Activated naive CD8-positive, alpha-beta T cell treated with anti-CD3 and anti-CD28 coated beads, Interleukin-2, amount 50 U/mL, for 24 hours (primary cell): ENCODE measurements at regions not wholly inside any gene's neighbourhood (a gene's known extent, or its start where the extent isn't known, plus 50 kb on each side); places are given as distances from the start of the nearest gene placed in this dataset.
"Not testable (repeated sequence)": the region's sequence is repeated elsewhere in the genome, so short reads cannot be mapped to it uniquely, and the experiment has no call there.

Experiments used
- ATAC-seq: fragments of 150-1000 bp; cut with Tn5 transposase; one replicate; pipeline ENCODE4 v1.10.0; 2021
- DNase-seq: peaks from one replicate; pipeline ENCODE4 v3.0.0; 2021
- H3K27ac Mint-ChIP-seq: one replicate; pipeline ENCODE4 v1.8.0; 2021; ENCODE audit warnings: mild to moderate bottlenecking, mixed read lengths
- H3K27me3 Mint-ChIP-seq: one replicate; pipeline ENCODE4 v1.8.0; 2021; ENCODE audit warnings: mixed read lengths
- H3K36me3 Mint-ChIP-seq: one replicate; pipeline ENCODE4 v1.8.0; 2021; ENCODE audit warnings: low read depth, mixed read lengths
- H3K4me1 Mint-ChIP-seq: one replicate; pipeline ENCODE4 v1.8.0; 2021; ENCODE audit warnings: mixed read lengths
- H3K4me3 Mint-ChIP-seq: one replicate; pipeline ENCODE4 v1.8.0; 2021; ENCODE audit warnings: mild to moderate bottlenecking, moderate library complexity, mixed read lengths
- H3K9me3 Mint-ChIP-seq: one replicate; pipeline ENCODE4 v1.8.0; 2021; ENCODE audit warnings: mixed read lengths

GRCh38 chr6:119446609-119447008 is 97.0 kb upstream of the MAN1A1 start:
- H3K27ac Mint-ChIP-seq: no peak overlapping the region
- no peaks in the 10 kb centered on the region for H3K36me3 Mint-ChIP-seq
- H3K27me3 Mint-ChIP-seq: peaks cover 3% of the 10 kb centered on the region
- DNase-seq (no peak), ATAC-seq (no peak)
- no peaks in the 10 kb centered on the region for H3K9me3 Mint-ChIP-seq
- H3K4me1 Mint-ChIP-seq: peaks cover 32% of the 10 kb centered on the region
- H3K4me3 Mint-ChIP-seq: no peak overlapping the region

GRCh38 chr6:119446115-119446554 is 96.6 kb upstream of the MAN1A1 start:
- DNase-seq (no peak), ATAC-seq (peak; percentile 37)
- Mint-ChIP-seq H3K27me3 (peaks cover 3% of the 10 kb centered on the region), H3K4me3 (no peak overlapping the region), H3K27ac (no peak overlapping the region), H3K4me1 (peaks cover 32% of the 10 kb centered on the region), H3K9me3 (no peaks in the 10 kb centered on the region), H3K36me3 (no peaks in the 10 kb centered on the region)

GRCh38 chr6:119445666-119446065 is 96.1 kb upstream of the MAN1A1 start:
- Mint-ChIP-seq H3K27ac (no peak overlapping the region), H3K36me3 (no peaks in the 10 kb centered on the region), H3K27me3 (peaks cover under 1% of the 10 kb centered on the region), H3K9me3 (no peaks in the 10 kb centered on the region), H3K4me3 (no peak overlapping the region), H3K4me1 (peaks cover 32% of the 10 kb centered on the region)
- no peak for DNase-seq
- ATAC-seq: no peak

- Mint-ChIP-seq H3K4me1 (peaks cover 29% of the 10 kb centered on the region), H3K27me3 (no peaks in the 10 kb centered on the region), H3K9me3 (no peaks in the 10 kb centered on the region), H3K4me3 (no peak overlapping the region), H3K36me3 (no peaks in the 10 kb centered on the region), H3K27ac (no peak overlapping the region)
- ATAC-seq (peak; percentile 29), DNase-seq (no peak)
Measured at GRCh38 chr6:119444642-119445557, 95.3 kb upstream of the MAN1A1 start.

- Mint-ChIP-seq H3K27ac (no peak overlapping the region), H3K4me1 (peaks cover 25% of the 10 kb centered on the region), H3K9me3 (no peaks in the 10 kb centered on the region), H3K36me3 (no peaks in the 10 kb centered on the region), H3K4me3 (no peak overlapping the region), H3K27me3 (no peaks in the 10 kb centered on the region)
- DNase-seq (no peak), ATAC-seq (no peak)
Measured at GRCh38 chr6:119443993-119444641, 94.6 kb upstream of the MAN1A1 start.

GRCh38 chr6:119442776-119443184 is 93.2 kb upstream of the MAN1A1 start:
- Mint-ChIP-seq H3K27ac (no peak overlapping the region), H3K4me3 (no peak overlapping the region), H3K27me3 (no peaks in the 10 kb centered on the region), H3K36me3 (no peaks in the 10 kb centered on the region), H3K4me1 (peaks cover 25% of the 10 kb centered on the region), H3K9me3 (no peaks in the 10 kb centered on the region)
- no peak for DNase-seq
- no peak for ATAC-seq

GRCh38 chr6:119440953-119441352 is 91.4 kb upstream of the MAN1A1 start:
- no peak overlapping the region for H3K4me3 Mint-ChIP-seq
- no peak overlapping the region for H3K27ac Mint-ChIP-seq
- ATAC-seq (no peak), DNase-seq (no peak)
- no peaks in the 10 kb centered on the region for H3K27me3 Mint-ChIP-seq
- H3K9me3 Mint-ChIP-seq: no peaks in the 10 kb centered on the region
- H3K4me1 Mint-ChIP-seq: peaks cover 17% of the 10 kb centered on the region
- no peaks in the 10 kb centered on the region for H3K36me3 Mint-ChIP-seq

GRCh38 chr6:119436583-119436982 is 87.0 kb upstream of the MAN1A1 start:
- Mint-ChIP-seq H3K27me3 (no peaks in the 10 kb centered on the region), H3K4me3 (no peak overlapping the region), H3K27ac (no peak overlapping the region), H3K9me3 (no peaks in the 10 kb centered on the region), H3K36me3 (no peaks in the 10 kb centered on the region), H3K4me1 (no peaks in the 10 kb centered on the region)
- DNase-seq: no peak
- ATAC-seq: no peak

GRCh38 chr6:119431799-119432198 is 82.2 kb upstream of the MAN1A1 start:
- H3K36me3 Mint-ChIP-seq: no peaks in the 10 kb centered on the region
- ATAC-seq: no peak
- H3K9me3 Mint-ChIP-seq: no peaks in the 10 kb centered on the region
- no peaks in the 10 kb centered on the region for H3K4me1 Mint-ChIP-seq
- no peak overlapping the region for H3K27ac Mint-ChIP-seq
- no peak overlapping the region for H3K4me3 Mint-ChIP-seq
- no peaks in the 10 kb centered on the region for H3K27me3 Mint-ChIP-seq
- DNase-seq: no peak

- Mint-ChIP-seq H3K36me3 (no peaks in the 10 kb centered on the region), H3K9me3 (peaks cover 3% of the 10 kb centered on the region), H3K4me1 (no peaks in the 10 kb centered on the region), H3K4me3 (no peak overlapping the region), H3K27me3 (no peaks in the 10 kb centered on the region), H3K27ac (no peak overlapping the region)
- DNase-seq (no peak), ATAC-seq (no peak)
Measured at GRCh38 chr6:119430805-119431204, 81.2 kb upstream of the MAN1A1 start.

GRCh38 chr6:119428633-119429032 is 79.1 kb upstream of the MAN1A1 start:
- ATAC-seq (no peak), DNase-seq (no peak)
- Mint-ChIP-seq H3K4me3 (no peak overlapping the region), H3K4me1 (no peaks in the 10 kb centered on the region), H3K27me3 (no peaks in the 10 kb centered on the region), H3K9me3 (peaks cover 11% of the 10 kb centered on the region), H3K36me3 (no peaks in the 10 kb centered on the region), H3K27ac (no peak overlapping the region)

- ATAC-seq (no peak), DNase-seq (no peak)
Measured at GRCh38 chr6:119426619-119427018, 77.1 kb upstream of the MAN1A1 start.

GRCh38 chr6:119423996-119424395 is 74.4 kb upstream of the MAN1A1 start:
- Mint-ChIP-seq H3K27ac (no peak overlapping the region), H3K27me3 (no peaks in the 10 kb centered on the region), H3K36me3 (peaks cover 4% of the 10 kb centered on the region), H3K4me3 (no peak overlapping the region), H3K9me3 (peaks cover 28% of the 10 kb centered on the region), H3K4me1 (no peaks in the 10 kb centered on the region)
- DNase-seq: no peak
- no peak for ATAC-seq

More at GRCh38 chr6:119426619-119427018, 77.1 kb upstream of the MAN1A1 start:
- no peaks in the 10 kb centered on the region for H3K36me3 Mint-ChIP-seq
- no peak overlapping the region for H3K4me3 Mint-ChIP-seq
- H3K9me3 Mint-ChIP-seq: peaks cover 11% of the 10 kb centered on the region
- H3K27ac Mint-ChIP-seq: no peak overlapping the region
- no peaks in the 10 kb centered on the region for H3K4me1 Mint-ChIP-seq
- no peaks in the 10 kb centered on the region for H3K27me3 Mint-ChIP-seq

- H3K27ac Mint-ChIP-seq, H3K4me3 Mint-ChIP-seq, H3K27me3 Mint-ChIP-seq, DNase-seq, ATAC-seq, H3K36me3 Mint-ChIP-seq, H3K4me1 Mint-ChIP-seq: not testable (repeated sequence)
- H3K9me3 Mint-ChIP-seq: peaks cover 46% of the 10 kb centered on the region
Measured at GRCh38 chr6:119418084-119418483, 68.5 kb upstream of the MAN1A1 start.

- H3K4me3 Mint-ChIP-seq: no peak overlapping the region
- peaks cover 1% of the 10 kb centered on the region for H3K27me3 Mint-ChIP-seq
- H3K27ac Mint-ChIP-seq: no peak overlapping the region
- H3K4me1 Mint-ChIP-seq: no peaks in the 10 kb centered on the region
- no peak for DNase-seq
- ATAC-seq: no peak
- H3K9me3 Mint-ChIP-seq: peaks cover 26% of the 10 kb centered on the region
- H3K36me3 Mint-ChIP-seq: no peaks in the 10 kb centered on the region
Measured at GRCh38 chr6:119407156-119407555, 57.6 kb upstream of the MAN1A1 start.
